Amygdala (tissue), 56 donors: ENCODE measurements at regions not wholly inside any gene's neighbourhood (a gene's known extent, or its start where the extent isn't known, plus 50 kb on each side); places are given as distances from the start of the nearest gene placed in this dataset.

Source experiments
- DNase-seq, 56 donors: peaks; one replicate each; lab custom pipeline; 2025; lab: John Stamatoyannopoulos, UW

DNA sequence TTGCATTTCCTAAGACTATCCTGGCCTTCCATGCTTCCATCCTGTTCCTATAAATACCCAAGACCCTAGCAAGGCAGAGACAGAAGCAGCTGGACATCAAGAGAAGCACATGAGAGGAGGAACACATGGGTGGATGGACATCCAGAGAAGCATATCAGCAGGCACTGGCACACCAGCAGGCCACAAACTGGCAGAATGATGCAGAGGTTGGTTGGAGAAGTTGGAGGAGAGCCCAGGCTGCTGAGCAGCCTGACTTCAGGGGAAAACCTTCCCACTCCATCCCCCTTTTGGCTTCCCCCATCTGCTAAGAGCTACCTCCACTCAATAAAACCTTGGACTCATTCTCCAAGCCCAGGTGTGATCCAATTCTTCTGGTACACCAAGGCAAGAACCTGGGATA lies 332.5 kb downstream of the FRK start:
- DNase-seq, result no peak

DNA sequence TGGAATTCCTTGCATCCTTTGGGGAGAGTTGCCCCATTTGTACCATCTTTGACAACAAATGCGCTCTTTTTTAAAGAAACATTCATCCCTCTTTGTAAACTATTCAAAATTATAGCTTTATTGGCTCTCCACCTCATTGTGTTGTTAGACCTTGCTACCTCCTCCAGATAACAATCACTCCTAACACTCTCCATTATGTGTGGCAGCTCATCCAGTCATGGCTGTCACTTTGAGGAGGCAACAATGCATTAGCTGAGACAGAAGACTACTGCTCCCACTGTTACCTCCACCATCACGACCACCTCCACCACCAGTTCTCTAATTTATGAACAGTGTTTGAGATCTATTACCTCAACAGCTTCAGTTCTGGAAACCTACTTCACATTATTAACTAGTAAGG lies 339.1 kb downstream of the FRK start:
- DNase-seq, result no peak

DNA sequence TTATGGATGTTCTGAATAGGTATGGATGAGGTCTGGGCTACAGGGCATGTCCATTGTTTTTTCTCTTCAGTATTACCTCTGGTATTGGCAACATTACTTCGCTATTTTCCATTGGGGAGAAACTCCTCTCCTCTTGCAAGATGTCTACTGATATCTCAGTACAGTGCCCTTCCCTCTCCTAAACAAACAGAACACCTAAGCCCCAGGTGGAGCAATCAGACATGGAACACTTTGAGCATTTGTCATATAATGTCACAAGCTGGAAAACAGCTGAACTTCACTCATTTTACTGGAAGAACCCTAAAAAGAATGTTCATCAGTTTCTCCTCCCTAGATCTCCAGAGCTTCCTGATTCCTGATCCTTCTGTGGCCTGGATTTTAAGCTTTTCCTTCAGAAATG lies 339.8 kb downstream of the FRK start:
- no peak for DNase-seq

DNA sequence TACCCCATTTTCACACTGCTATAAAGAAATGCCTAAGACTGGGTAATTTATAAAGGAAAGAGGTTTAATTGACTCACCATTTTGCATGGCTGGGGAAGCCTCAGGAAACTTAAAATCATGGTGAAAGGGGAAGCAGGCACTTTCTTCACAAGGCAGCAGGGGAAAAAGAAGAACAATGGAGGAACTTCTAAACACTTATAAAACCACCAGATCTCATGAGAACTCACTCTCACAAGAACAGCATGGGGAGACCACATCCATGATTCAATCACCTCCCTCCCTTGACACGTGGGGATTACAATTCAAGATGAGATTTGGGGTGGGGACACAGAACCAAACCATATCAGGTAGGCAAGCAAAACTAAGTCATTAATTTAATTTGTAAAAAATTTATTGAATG lies 343.2 kb downstream of the FRK start:
- no peak for DNase-seq

DNA sequence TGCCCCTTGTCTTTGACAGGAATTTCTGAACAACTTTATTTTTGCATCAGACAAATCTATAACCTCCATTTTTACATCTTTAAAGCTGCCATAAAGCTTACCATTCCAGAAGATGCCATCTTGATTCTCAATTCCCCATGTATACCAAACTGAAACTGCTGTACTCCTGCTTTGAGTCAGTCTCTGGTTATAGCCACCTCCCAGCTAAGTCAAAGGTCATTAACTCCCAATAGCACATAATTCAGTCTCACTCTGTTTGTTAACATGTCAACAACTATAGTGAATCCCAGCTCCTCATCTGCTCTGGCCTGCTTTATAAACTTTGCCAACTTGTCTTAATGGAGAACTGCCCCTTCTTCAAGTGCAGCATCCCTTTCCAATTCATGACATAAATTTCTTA lies 343.6 kb downstream of the FRK start:
- DNase-seq, result no peak

DNA sequence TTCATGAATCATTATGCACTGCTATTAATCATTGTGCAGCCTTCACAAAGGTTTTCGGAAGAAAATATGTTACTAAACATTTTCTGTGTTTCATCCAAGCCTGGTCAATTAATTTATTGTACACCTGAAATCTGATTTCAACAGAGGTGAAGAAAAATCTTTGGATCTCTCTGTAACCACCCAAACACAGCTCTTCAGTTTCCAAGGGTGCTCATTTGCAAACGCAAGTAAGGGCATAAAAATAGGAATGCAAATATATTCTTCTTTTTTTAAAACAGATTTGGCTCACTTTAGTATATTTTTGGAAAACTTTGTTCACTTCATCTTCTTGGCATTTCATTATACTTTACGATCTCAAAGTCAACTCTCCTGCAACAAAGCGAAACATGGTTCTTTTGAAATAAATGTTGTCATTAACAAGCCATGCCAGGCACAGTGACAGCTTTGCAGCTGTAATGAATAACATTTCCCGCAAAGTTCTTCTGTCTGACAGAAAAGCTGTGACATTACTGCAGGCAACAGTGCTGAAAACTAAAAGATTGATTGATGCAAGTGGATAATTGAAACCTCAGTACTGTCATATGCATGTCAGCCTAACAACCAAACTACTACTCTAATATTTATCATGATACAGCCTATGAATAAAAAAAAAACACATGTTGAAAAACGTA lies 348.3 kb downstream of the FRK start:
- DNase-seq, result no peak

DNA sequence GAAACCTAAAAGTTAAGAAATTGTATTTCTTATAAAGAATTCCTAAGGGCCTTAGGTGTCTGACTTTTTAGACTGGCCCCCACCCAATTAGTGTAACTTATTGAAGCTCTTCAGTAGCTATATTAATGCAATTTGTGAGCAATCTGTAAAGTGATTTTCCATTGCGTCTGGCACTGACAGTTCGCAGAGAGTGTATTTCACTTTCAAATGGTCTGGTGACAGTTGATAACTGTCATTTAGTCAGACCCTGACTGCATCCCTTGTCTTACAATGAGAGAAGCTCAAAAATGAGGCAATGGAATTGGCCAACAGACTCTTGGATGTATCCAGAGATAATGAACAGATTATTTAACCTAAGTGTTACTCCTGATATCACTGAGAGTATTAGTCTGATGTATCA lies 351.8 kb downstream of the FRK start:
- no peak for DNase-seq

DNA sequence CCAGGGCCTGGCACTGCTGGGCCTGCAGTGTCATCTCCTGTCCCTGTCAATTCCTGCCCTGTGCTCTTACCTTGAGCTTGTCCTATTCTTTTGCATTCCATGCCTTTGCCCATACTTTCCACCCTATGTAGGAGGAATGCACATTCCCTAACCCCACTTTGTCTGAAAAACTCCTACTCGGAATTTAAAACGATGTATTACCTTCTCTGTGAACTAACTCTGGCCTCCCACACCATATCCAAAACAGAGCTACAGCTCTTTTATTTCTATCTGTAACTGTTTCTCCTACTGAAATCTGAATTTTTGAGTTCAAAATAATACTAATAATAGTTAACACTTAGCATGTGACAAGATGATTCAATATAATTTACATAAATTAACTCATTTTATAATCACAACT lies 353.7 kb downstream of the FRK start:
- DNase-seq, result no peak

DNA sequence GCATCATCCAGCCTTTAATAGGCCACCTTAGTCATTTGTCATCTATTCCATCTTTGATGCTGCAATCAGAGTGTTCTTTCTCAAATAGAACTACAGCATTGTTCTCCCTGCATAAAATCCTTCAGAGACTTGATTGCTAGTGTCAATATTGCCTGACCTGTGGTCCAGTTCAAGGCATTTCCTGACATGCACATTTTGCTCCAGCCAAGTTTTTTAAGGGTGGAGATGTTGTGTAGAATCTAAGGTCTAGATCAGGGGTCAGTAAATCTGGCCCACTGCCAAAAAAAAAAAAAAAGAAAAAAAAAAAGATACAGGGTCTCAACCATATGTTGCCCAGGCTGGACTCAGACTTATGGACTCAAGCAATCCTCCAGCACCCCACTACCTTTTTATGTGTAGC lies 354.4 kb downstream of the FRK start:
- DNase-seq, result no peak

DNA sequence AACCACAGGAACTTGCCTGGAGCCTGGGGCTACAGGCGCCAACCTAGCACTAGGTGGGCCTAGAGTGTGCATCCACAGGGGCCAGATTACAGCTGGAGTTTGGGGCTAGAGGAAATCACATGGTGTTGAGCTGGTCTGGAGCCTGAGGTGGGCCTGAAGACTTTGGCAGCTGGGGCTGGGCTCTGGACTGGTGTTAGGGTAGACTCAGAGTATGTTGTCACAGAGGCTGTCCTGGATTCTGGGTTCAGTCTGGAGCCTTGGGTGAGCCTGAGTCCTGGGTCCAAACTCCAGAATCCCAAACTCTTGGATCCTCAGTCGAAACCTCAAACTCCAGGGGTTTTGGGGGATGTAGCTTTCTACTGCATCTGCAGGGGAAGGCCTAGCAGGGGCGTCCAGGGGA lies 356.7 kb downstream of the FRK start:
- no peak for DNase-seq

DNA sequence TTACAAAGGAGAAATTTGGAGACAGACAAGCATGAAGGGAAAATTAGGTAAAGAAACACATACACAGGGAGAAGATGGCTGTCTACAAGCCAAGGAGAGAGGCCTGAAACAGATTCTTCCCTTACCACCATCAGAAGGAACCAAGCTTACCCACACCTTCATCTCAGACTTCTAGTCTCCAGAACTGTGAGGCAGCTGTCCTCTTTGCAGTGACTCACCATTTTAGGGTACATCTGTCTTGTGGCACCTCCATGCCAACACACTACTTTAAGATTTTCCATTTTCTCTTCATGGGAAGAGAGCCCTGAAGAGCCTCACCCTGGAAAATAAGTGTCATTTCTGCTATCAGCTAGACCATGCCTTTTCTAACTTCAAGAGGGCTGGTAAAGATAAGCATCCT lies 369.3 kb downstream of the FRK start:
- DNase-seq, result no peak

DNA sequence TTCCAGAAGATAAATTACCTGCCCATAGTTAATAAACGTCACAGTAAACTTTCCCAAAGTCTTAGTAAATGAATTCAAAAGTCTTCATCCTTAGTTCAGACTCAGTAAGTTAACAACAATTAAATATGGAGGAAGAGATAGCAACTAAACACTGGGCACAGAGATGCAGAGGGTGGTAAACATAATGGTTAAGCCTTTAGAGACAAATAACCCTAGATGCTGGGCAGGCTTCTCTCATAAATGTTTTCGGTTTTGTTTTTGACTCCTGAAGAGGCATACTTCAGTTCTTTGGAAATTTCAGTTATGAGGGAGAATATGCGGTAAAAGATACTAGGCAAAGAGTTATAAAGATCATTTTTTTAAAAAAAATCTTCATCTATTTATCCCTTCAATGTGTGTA lies 369.8 kb downstream of the FRK start:
- DNase-seq, result no peak

DNA sequence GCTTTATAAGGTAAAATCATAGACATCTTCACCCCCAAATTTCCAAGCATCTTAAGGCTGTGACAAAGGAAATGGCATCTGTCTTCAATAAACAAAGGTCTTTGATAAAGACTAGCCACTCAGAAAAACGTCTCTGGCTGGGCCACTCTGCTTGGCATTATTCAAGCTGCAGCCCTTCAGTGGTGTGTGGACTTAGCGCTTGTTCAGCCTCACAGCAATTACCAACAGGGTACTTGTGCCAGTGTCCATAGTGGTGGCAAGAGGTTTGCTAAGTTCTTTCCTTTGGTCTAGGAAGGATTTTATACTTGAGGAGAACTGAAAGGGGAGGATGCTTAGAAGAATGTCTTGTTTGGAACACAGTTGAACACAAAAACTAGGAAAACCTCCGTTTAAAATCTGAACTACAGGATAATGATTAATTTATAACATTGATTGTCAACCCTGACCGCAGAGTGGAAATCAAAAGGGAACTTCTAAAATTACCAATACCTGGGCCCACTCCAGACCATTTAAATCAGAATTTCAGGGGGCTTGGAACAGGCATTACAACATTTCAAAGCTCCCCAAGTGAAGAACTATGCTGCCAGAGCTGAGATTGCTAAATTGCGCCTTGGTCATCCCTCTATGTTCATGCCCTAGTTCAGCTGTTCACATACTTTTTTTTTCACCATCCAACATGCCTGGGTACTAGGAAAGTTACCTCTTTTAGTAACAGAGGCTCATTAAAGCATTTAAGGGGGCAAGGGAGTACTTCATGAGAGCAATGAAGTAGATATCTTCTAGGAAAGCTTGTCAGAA lies 378.5 kb downstream of the FRK start:
- no peak for DNase-seq

DNA sequence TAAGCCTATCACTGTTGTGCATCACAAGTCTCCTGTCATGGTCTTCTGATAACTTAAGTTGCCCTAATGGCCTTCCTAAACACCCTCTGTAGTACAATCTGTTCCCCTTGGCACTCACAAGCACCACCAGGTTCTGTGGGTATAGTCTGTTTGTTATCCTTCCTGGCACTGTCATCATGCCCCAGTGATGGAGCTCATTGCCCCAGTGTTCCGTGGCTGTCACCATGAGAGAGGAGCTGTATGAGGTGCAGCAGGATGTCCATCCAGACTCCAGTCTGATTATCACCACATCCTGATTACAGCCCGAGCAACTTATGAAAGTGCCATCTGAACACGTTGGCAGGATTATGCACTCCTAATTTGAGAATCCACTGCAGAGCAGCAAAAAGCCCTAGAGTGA lies 380.1 kb downstream of the FRK start:
- DNase-seq, result no peak

DNA sequence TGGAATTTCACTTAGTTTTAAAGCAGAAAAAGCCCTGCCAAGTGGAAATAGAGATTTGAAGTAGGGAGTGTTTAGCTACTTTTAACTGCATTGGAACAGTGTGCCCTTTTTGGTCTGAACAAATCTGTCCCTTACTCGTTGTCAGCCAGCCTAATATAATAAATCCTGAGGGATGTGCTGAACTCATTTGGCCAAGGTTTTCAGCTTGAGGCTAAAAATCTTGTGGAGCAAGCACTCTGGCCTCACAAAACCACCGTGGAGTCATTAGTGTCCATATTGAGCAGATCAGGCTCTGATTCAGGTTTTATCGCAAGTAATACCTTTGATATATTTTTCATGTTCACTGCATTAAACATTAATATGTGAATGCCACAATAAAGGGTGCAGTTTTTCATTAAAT lies 383.5 kb downstream of the FRK start:
- DNase-seq, result no peak

DNA sequence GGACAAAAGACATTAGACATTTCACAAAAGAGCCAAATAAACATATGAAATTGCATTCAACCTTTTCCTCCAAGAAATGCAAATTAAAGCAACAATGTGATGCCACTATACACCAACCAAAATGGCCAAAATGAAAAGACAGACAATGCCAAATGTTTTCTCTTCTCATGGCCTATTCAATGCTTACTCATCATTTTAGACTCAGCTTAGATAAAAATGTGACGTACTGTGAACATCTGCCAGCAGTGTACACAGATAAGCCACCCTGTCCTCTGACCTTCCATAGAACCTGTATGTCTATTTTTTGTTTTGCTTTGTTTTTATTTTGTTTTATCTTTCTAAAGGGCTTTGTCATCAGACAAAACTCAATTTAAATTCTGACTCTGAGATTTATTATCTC lies 385.2 kb downstream of the FRK start:
- DNase-seq, result no peak

DNA sequence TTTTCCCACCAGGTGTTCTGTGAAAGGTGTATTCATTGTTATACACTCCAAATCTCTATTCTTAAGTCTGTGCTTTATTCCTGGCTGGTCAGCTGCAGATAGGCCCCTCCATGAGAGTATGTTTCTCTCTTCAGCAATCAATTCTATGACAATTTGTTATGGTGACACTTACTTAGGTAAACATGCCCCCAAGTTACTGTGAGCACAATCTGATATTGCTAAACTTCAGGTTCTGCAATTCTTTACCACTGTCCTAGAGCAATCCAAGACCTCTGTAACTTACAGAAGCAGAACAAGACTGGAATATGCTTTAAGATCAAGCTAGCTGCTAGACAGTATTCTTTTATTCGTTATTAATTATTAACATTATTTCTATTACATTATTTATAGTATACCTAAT lies 391.9 kb downstream of the FRK start:
- DNase-seq, result no peak

DNA sequence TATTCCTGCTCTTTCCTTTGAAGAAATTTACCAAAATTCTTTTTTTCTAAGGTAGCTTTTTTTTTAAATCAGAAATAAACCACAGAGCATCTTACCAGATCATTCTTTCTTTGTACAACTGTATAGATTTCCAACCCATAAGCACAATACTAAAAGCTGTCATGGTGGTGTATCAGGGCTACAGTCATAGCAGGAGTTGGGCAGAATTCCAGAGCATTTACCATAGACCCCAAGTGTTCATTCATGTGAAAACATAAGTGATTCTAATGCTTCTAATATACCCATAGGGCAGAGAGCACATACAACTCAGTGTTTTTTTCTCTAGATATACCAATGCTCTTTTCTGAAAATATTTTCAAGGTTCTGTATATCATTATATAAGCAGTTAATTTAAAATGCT lies 392.5 kb downstream of the FRK start:
- DNase-seq, result no peak

DNA sequence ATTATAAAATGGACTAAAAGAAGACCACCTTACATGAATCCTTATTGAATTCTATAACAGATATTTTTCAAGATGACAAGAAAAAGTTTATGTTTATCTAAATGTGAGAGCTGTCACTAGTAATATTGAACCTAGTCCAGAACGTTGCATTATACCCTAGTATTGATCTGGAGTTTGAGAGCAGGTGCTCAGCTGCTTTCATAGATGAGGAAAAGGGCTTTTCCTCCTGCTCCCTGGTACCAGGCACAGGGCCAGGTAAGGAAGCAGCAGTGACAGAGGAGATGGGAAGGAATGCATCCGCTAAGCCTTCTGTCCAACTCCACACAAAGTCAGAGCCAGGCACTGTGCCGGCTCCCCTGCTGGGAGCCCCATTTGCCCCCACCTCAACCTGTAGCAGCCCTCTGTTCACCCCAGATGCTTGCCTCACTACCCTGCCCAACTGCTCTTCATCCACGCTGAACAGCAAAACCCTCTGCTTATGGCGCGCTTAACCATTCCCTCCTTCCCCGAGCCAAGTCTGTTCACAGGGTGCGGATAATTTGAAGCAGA lies 393.1 kb downstream of the FRK start:
- no peak for DNase-seq

DNA sequence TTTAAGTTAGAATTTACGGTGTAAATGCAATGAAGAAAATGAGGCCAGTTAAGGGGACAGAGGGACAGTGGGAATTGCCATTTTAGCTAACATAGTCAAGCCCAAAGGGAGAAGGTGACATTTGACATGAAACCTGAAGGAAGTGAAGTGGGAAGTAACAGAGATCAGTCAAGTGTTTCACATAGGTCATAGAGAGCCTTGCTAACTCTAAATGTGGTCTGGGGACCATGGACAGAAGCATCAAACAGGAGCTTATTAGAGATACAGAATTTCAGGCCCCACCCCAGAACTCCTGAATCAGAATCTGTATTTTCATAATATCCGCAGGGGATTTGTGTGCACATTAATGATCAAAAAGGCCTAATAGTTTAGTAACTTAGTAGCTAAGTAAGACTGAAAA lies 393.7 kb downstream of the FRK start:
- no peak for DNase-seq

DNA sequence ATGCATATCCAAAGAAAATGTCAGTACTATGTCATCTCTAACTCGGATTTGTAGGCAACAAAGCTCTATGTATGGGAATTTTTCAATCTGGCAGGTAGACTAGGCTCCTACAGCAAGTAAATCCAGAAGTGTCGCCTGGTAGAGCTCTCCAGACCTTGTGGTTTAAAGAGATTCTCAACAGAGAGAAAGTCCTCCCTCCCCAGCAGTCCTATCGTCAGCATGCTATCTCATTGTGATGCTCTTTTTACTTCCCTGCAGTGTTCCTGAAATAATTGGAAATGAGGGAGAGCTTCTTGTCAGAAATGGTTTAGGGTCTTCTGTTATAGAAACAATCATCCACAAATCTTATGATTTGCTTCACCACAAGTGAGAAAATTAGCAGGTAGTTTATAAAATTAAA lies 395.4 kb downstream of the FRK start:
- no peak for DNase-seq

DNA sequence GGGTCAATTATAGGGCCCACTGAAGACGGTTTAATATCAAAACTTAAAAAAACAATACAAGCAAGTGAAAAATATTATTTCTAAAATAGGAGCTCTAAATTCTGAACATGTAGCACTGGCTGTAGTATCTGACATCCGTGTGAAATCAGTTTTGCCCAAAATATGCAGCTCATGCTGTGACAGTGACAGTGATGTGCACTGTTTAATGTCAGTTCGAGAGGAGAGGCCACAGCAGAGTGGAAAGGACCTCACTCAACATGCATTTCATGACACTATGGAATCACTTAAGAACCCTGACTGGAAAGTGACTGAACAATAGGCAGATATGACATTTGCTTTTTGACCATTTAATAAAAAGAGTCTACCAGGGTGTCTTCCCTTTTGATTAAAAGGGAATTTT lies 397.0 kb downstream of the FRK start:
- no peak for DNase-seq
